GM12878 (cell line): ENCODE measurements at regions not wholly inside any gene's neighbourhood (a gene's known extent, or its start where the extent isn't known, plus 50 kb on each side); places are given as distances from the start of the nearest gene placed in this dataset.

ENCODE experiments used
- EZH2 ChIP-seq: IDR thresholded peaks from 2 replicates; pipeline ENCODE4 v1.6.1; 2012; ENCODE audit warnings: low read depth, mild to moderate bottlenecking, control low read depth, inconsistent platforms, low read length, borderline replicate concordance; ENCODE audit not compliant: control insufficient read depth
- POLR2A ChIP-seq: IDR thresholded peaks from 2 replicates; pipeline ENCODE4 v1.6.1; 2011; ENCODE audit warnings: low read depth, mild to moderate bottlenecking, low read length
- POLR2AphosphoS5 ChIP-seq: IDR thresholded peaks from 2 replicates; pipeline ENCODE4 v1.6.1; 2011; ENCODE audit warnings: mild to moderate bottlenecking, low read length, inconsistent platforms
- RCOR1 ChIP-seq: conservative IDR thresholded peaks from 2 replicates; pipeline ENCODE4 v1.6.1; 2012; ENCODE audit warnings: low read depth, low read length, improper control_type of control experiment
- ZBTB33 ChIP-seq: fragments of 450-650 bp; IDR thresholded peaks from 2 replicates; pipeline ENCODE4 v1.6.1; 2017; ENCODE audit warnings: mild to moderate bottlenecking
- TF ChIP-seq, protein P1 (sequence below), 3 experiments: IDR thresholded peaks in 2 of 3; conservative IDR thresholded peaks in 1 of 3; 2 replicates each; pipeline ENCODE4 v1.5.1; 2011; ENCODE audit warnings: low read depth in 3 of 3, low read length in 3 of 3, mild to moderate bottlenecking in 3 of 3, control low read depth in 2 of 3, moderate library complexity in 2 of 3, inconsistent platforms in 1 of 3, mixed read lengths in 1 of 3; ENCODE audit not compliant: control insufficient read depth in 2 of 3, insufficient read depth in 1 of 3; ENCODE audit errors: extremely low read depth in 1 of 3
- TF ChIP-seq, protein P2 (sequence below): IDR thresholded peaks from 2 replicates; pipeline ENCODE4 v1.6.1; 2012; ENCODE audit warnings: low read depth, low read length, improper control_type of control experiment

GRCh38 chr13:87538366-87539052, 132.7 kb upstream of the SLITRK5 start:
- TF ChIP-seq, protein P1, sequence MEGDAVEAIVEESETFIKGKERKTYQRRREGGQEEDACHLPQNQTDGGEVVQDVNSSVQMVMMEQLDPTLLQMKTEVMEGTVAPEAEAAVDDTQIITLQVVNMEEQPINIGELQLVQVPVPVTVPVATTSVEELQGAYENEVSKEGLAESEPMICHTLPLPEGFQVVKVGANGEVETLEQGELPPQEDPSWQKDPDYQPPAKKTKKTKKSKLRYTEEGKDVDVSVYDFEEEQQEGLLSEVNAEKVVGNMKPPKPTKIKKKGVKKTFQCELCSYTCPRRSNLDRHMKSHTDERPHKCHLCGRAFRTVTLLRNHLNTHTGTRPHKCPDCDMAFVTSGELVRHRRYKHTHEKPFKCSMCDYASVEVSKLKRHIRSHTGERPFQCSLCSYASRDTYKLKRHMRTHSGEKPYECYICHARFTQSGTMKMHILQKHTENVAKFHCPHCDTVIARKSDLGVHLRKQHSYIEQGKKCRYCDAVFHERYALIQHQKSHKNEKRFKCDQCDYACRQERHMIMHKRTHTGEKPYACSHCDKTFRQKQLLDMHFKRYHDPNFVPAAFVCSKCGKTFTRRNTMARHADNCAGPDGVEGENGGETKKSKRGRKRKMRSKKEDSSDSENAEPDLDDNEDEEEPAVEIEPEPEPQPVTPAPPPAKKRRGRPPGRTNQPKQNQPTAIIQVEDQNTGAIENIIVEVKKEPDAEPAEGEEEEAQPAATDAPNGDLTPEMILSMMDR (IDR thresholded peaks at IDR 0.05 in 2 of 3, conservative IDR thresholded peaks at IDR 0.05 in 1 of 3; ENCODE audit: control insufficient read depth in 2 of 3, extremely low read depth in 1 of 3, insufficient read depth in 1 of 3, low read depth in 3 of 3, low read length in 3 of 3): no peak
- TF ChIP-seq, protein P2, sequence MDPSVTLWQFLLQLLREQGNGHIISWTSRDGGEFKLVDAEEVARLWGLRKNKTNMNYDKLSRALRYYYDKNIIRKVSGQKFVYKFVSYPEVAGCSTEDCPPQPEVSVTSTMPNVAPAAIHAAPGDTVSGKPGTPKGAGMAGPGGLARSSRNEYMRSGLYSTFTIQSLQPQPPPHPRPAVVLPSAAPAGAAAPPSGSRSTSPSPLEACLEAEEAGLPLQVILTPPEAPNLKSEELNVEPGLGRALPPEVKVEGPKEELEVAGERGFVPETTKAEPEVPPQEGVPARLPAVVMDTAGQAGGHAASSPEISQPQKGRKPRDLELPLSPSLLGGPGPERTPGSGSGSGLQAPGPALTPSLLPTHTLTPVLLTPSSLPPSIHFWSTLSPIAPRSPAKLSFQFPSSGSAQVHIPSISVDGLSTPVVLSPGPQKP: no peak
- TF ChIP-seq RCOR1 (no peak), ZBTB33 (no peak), POLR2A (no peak), EZH2 (no peak), POLR2AphosphoS5 (no peak)
